Activated naive CD8-positive, alpha-beta T cell treated with anti-CD3 and anti-CD28 coated beads, Interleukin-2, amount 50 U/mL, for 24 hours (primary cell): ENCODE measurements at regions not wholly inside any gene's neighbourhood (a gene's known extent, or its start where the extent isn't known, plus 50 kb on each side); places are given as distances from the start of the nearest gene placed in this dataset.
"Not testable (repeated sequence)": the region's sequence is repeated elsewhere in the genome, so short reads cannot be mapped to it uniquely, and the experiment has no call there.

Experiments
- ATAC-seq: fragments of 150-1000 bp; cut with Tn5 transposase; one replicate; pipeline ENCODE4 v1.10.0; 2021
- DNase-seq: peaks from one replicate; pipeline ENCODE4 v3.0.0; 2021
- H3K27ac Mint-ChIP-seq: one replicate; pipeline ENCODE4 v1.8.0; 2021; ENCODE audit warnings: mild to moderate bottlenecking, mixed read lengths
- H3K27me3 Mint-ChIP-seq: one replicate; pipeline ENCODE4 v1.8.0; 2021; ENCODE audit warnings: mixed read lengths
- H3K36me3 Mint-ChIP-seq: one replicate; pipeline ENCODE4 v1.8.0; 2021; ENCODE audit warnings: low read depth, mixed read lengths
- H3K4me1 Mint-ChIP-seq: one replicate; pipeline ENCODE4 v1.8.0; 2021; ENCODE audit warnings: mixed read lengths
- H3K4me3 Mint-ChIP-seq: one replicate; pipeline ENCODE4 v1.8.0; 2021; ENCODE audit warnings: mild to moderate bottlenecking, moderate library complexity, mixed read lengths
- H3K9me3 Mint-ChIP-seq: one replicate; pipeline ENCODE4 v1.8.0; 2021; ENCODE audit warnings: mixed read lengths

- DNase-seq = no peak
- H3K27ac Mint-ChIP-seq = no peak overlapping the region
- H3K4me1 Mint-ChIP-seq = no peaks in the 10 kb centered on the region
- H3K4me3 Mint-ChIP-seq = no peak overlapping the region
- H3K27me3 Mint-ChIP-seq = no peaks in the 10 kb centered on the region
- ATAC-seq = no peak
- H3K36me3 Mint-ChIP-seq = no peaks in the 10 kb centered on the region
- H3K9me3 Mint-ChIP-seq = peaks cover 12% of the 10 kb centered on the region
Observed at GRCh38 chr2:125654226-125654625, 1001.7 kb upstream of the GYPC start.

- no peaks in the 10 kb centered on the region for H3K36me3 Mint-ChIP-seq
- H3K27me3 Mint-ChIP-seq = no peaks in the 10 kb centered on the region
- no peak for DNase-seq
- H3K4me3 Mint-ChIP-seq = no peak overlapping the region
- no peak overlapping the region for H3K27ac Mint-ChIP-seq
- H3K4me1 Mint-ChIP-seq = no peaks in the 10 kb centered on the region
- H3K9me3 Mint-ChIP-seq = peaks cover 7% of the 10 kb centered on the region
- ATAC-seq = no peak
Observed at GRCh38 chr2:125656190-125656589, 999.8 kb upstream of the GYPC start.

- Mint-ChIP-seq H3K36me3 (no peaks in the 10 kb centered on the region), H3K9me3 (peaks cover 9% of the 10 kb centered on the region), H3K4me1 (no peaks in the 10 kb centered on the region), H3K4me3 (no peak overlapping the region), H3K27ac (no peak overlapping the region), H3K27me3 (no peaks in the 10 kb centered on the region)
- DNase-seq (no peak), ATAC-seq (no peak)
Observed at GRCh38 chr2:125658583-125658982, 997.4 kb upstream of the GYPC start.

DNA sequence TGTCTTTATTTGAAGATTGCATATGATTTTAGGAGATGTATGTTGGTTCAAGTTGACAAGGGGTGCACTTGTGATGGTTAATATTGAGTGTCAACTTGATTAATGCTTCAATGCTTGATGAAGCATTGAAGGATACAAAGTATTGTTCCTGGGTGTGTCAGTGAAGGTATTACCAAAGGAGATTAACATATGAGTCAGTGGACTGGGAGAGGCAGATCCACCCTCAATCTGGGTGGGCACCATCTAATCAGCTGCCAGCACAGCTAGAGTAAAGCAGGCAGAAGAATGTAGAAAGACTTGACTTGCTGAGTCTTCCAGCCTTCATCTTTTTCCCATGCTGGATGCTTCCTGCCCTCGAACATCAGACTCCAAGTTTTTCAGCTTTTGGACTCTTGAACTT is 995.6 kb upstream of the GYPC start:
- ATAC-seq, H3K36me3 Mint-ChIP-seq, H3K27me3 Mint-ChIP-seq, H3K4me3 Mint-ChIP-seq, H3K4me1 Mint-ChIP-seq, DNase-seq, H3K27ac Mint-ChIP-seq, H3K9me3 Mint-ChIP-seq: not testable (repeated sequence)

DNA sequence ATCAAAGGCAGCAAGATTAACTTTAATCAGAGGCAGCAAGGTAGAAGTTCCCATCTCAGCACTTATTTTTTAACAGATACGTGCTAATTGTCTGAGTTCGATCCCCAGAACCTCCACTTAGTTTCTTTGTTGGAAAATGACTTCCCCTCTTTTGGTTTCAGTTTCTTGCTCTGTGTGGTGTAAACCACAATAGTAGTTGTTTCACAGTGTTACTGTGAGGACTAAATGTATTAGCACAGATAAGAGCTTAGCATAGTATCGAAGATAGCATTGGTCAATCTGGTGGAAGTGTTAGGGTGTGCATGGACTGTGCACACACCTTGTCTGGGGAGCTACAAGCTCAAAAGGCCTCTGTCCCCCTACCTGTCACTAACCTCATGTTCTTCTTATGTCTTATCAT is 988.3 kb upstream of the GYPC start:
- H3K27me3 Mint-ChIP-seq = no peaks in the 10 kb centered on the region
- no peak for ATAC-seq
- no peak overlapping the region for H3K27ac Mint-ChIP-seq
- H3K9me3 Mint-ChIP-seq = peaks cover 5% of the 10 kb centered on the region
- no peaks in the 10 kb centered on the region for H3K36me3 Mint-ChIP-seq
- no peaks in the 10 kb centered on the region for H3K4me1 Mint-ChIP-seq
- no peak overlapping the region for H3K4me3 Mint-ChIP-seq
- DNase-seq = no peak

GRCh38 chr2:125679903-125680302 is 976.1 kb upstream of the GYPC start:
- Mint-ChIP-seq H3K27me3 (no peaks in the 10 kb centered on the region), H3K9me3 (peaks cover 4% of the 10 kb centered on the region), H3K4me3 (no peak overlapping the region), H3K27ac (no peak overlapping the region), H3K36me3 (no peaks in the 10 kb centered on the region), H3K4me1 (no peaks in the 10 kb centered on the region)
- no peak for DNase-seq
- no peak for ATAC-seq

DNA sequence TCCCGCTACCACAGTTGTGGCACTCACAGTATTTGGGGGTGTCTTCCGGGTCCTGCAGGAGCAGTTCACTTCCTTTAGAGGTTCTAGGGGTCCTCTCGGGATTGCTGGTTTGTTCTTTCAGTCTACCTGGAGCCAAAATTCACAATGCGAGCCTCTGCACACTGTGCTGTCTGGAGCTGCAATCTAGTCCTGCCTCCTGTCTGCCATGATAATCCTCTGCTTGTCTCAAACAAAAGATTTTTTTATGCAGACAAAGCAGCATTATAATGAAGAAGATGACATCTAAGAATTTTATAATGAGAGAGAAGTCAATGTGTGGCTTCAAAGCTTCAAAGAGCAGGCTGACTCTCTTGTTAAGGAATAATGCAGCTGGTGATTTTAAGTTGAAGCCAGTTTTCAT is 975.1 kb upstream of the GYPC start:
- Mint-ChIP-seq H3K27ac (no peak overlapping the region), H3K27me3 (no peaks in the 10 kb centered on the region), H3K4me3 (no peak overlapping the region), H3K4me1 (no peaks in the 10 kb centered on the region), H3K36me3 (no peaks in the 10 kb centered on the region), H3K9me3 (no peaks in the 10 kb centered on the region)
- DNase-seq = no peak
- no peak for ATAC-seq

GRCh38 chr2:125681576-125681975 is 974.4 kb upstream of the GYPC start:
- no peak for ATAC-seq
- no peak for DNase-seq
- Mint-ChIP-seq H3K4me3 (no peak overlapping the region), H3K27me3 (no peaks in the 10 kb centered on the region), H3K4me1 (no peaks in the 10 kb centered on the region), H3K27ac (no peak overlapping the region), H3K36me3 (no peaks in the 10 kb centered on the region), H3K9me3 (no peaks in the 10 kb centered on the region)

GRCh38 chr2:125681976-125682805 is 973.8 kb upstream of the GYPC start:
- Mint-ChIP-seq H3K36me3 (no peaks in the 10 kb centered on the region), H3K27me3 (no peaks in the 10 kb centered on the region), H3K9me3 (no peaks in the 10 kb centered on the region)

DNA sequence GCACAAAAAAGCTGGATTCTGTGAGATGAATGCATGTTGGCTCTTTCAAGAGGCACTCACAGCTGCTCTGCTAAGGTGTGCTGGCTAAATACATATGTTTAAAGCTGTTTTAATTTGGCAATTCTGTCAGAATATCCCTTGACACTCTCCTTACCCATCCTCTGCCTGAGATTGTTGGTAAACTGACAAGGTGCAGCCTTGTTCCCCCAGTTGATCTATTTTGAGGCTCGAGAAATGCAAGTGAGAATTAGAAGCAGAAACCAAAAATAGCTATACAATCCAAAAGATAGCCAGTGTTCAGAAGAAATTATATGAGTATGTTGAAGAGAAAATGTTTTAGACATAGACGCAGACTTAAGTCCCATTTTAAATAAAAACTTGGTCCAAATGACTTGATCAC is 971.7 kb upstream of the GYPC start:
- Mint-ChIP-seq H3K27ac (no peak overlapping the region), H3K36me3 (no peaks in the 10 kb centered on the region)
- ATAC-seq = no peak

More at GRCh38 chr2:125681976-125682805, 973.8 kb upstream of the GYPC start:
- ATAC-seq = no peak
- Mint-ChIP-seq H3K4me3 (no peak overlapping the region), H3K27ac (no peak overlapping the region), H3K4me1 (no peaks in the 10 kb centered on the region)
- DNase-seq = no peak

GRCh38 chr2:125684932-125685331 is 971.0 kb upstream of the GYPC start:
- Mint-ChIP-seq H3K9me3 (no peaks in the 10 kb centered on the region), H3K4me3 (no peak overlapping the region), H3K27me3 (no peaks in the 10 kb centered on the region), H3K27ac (no peak overlapping the region), H3K4me1 (no peaks in the 10 kb centered on the region), H3K36me3 (no peaks in the 10 kb centered on the region)
- ATAC-seq (no peak), DNase-seq (no peak)

More for the DNA sequence above, 971.7 kb upstream of the GYPC start:
- Mint-ChIP-seq H3K4me1 (no peaks in the 10 kb centered on the region), H3K27me3 (no peaks in the 10 kb centered on the region), H3K4me3 (no peak overlapping the region), H3K9me3 (no peaks in the 10 kb centered on the region)
- DNase-seq = no peak

GRCh38 chr2:125696560-125696959 is 959.4 kb upstream of the GYPC start:
- Mint-ChIP-seq H3K4me1 (no peaks in the 10 kb centered on the region), H3K4me3 (no peak overlapping the region), H3K36me3 (no peaks in the 10 kb centered on the region), H3K27me3 (no peaks in the 10 kb centered on the region), H3K9me3 (peaks cover 5% of the 10 kb centered on the region), H3K27ac (no peak overlapping the region)
- DNase-seq = no peak
- ATAC-seq = no peak

DNA sequence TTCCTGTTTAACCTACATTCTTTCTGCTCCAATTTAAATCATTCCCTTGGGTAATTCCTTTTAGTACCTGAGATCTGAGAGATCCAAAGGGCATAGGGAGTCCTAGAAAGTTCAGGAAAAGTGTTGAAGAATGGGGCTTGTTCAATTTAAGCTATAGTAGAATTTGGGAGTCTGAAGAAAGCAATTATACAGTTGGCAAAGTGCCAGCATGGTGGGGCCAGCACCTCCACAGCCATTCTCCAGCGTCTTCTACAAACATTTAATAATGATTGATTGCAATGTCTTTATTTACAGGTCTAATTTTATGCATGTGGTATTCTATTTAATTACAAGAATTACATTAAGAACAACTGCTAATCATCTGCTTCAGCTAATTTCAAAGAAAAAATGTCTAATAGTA is 957.7 kb upstream of the GYPC start:
- H3K36me3 Mint-ChIP-seq = no peaks in the 10 kb centered on the region
- H3K4me3 Mint-ChIP-seq = no peak overlapping the region
- no peaks in the 10 kb centered on the region for H3K27me3 Mint-ChIP-seq

GRCh38 chr2:125701070-125701469 is 954.9 kb upstream of the GYPC start:
- Mint-ChIP-seq H3K4me3 (no peak overlapping the region), H3K27me3 (no peaks in the 10 kb centered on the region), H3K36me3 (no peaks in the 10 kb centered on the region), H3K27ac (no peak overlapping the region), H3K9me3 (peaks cover 4% of the 10 kb centered on the region), H3K4me1 (no peaks in the 10 kb centered on the region)
- no peak for ATAC-seq
- DNase-seq = no peak

More for the DNA sequence above, 957.7 kb upstream of the GYPC start:
- no peak for DNase-seq
- no peak for ATAC-seq
- H3K9me3 Mint-ChIP-seq = peaks cover 5% of the 10 kb centered on the region
- no peak overlapping the region for H3K27ac Mint-ChIP-seq
- H3K4me1 Mint-ChIP-seq = no peaks in the 10 kb centered on the region

DNA sequence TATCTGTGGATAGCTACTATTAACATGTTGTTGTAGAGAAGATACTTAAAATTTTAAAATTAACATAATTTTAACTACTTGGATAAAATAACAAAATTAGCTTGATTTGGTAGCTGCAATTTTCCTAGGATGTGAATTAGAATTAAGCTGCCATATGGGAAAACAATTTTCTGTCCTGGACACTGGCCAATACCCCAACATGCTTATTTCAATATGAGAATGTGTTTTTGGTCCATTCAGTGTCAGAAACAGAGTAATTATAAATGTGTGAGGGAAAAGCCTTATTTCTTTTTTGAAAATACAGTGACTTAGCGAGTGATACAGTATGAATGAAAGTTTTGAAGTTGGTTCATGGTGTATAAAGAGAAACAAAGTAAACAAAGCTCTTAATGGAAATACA is 948.3 kb upstream of the GYPC start:
- peaks cover 5% of the 10 kb centered on the region for H3K9me3 Mint-ChIP-seq
- no peaks in the 10 kb centered on the region for H3K36me3 Mint-ChIP-seq
- H3K27me3 Mint-ChIP-seq = no peaks in the 10 kb centered on the region

GRCh38 chr2:125710561-125710960 is 945.4 kb upstream of the GYPC start:
- Mint-ChIP-seq H3K4me3 (no peak overlapping the region), H3K36me3 (no peaks in the 10 kb centered on the region), H3K4me1 (no peaks in the 10 kb centered on the region), H3K27ac (no peak overlapping the region), H3K27me3 (no peaks in the 10 kb centered on the region), H3K9me3 (peaks cover 9% of the 10 kb centered on the region)
- DNase-seq = no peak
- no peak for ATAC-seq

More for the DNA sequence above, 948.3 kb upstream of the GYPC start:
- ATAC-seq (no peak), DNase-seq (no peak)
- no peaks in the 10 kb centered on the region for H3K4me1 Mint-ChIP-seq
- H3K4me3 Mint-ChIP-seq = no peak overlapping the region
- no peak overlapping the region for H3K27ac Mint-ChIP-seq
